ENCODE measurements at regions not wholly inside any gene's neighbourhood (a gene's known extent, or its start where the extent isn't known, plus 50 kb on each side); places are given as distances from the start of the nearest gene placed in this dataset.

DNA sequence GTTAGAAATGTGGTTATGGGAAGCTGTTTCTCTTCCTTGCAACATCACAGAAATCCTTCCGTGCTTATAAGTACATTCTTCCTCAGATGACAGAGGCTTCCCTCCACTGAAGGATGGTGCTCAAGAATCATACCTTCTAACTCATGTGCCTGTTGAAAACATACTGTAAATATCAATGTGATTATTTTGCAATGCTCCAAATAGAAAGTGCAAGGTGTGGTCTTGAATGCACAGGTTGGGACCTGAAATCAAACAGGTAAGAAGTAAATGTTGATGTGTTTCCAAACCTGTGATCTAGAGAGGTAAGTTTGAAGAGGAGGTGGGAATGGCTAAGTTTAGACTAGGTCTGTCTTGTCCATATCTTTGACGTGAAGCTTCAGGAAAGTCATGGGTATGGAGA, 87.7 kb downstream of the ZNF518B start:
- Histone ChIP-seq H3K36me3 (ENCODE audit: control insufficient read depth in 2 of 3, insufficient read depth in 3 of 3, low read length in 3 of 3) (no peaks in the 10 kb centered on the region), H3K27ac (ENCODE audit: low read depth in 2 of 2, low read length in 2 of 2) (no peak overlapping the region), H3K9ac (ENCODE audit: low read length in 3 of 3) (no peak overlapping the region), H3K27me3 (ENCODE audit: control insufficient read depth, insufficient read depth, low read length) (no peaks in the 10 kb centered on the region), H3K9me3 (ENCODE audit: control insufficient read depth in 2 of 3, insufficient read depth in 1 of 3, low read length in 3 of 3) (no peaks in the 10 kb centered on the region), H3K4me1 (ENCODE audit: control insufficient read depth in 2 of 3, insufficient read depth in 2 of 3, low read depth in 1 of 3, low read length in 3 of 3) (no peaks in the 10 kb centered on the region), H3K4me3 (ENCODE audit: low read length in 3 of 3) (no peak overlapping the region)
- no peak for DNase-seq
- intact Hi-C loops (cut with DNase I), result no loop called here
- no peak for FAIRE-seq
- TF ChIP-seq, protein P1, sequence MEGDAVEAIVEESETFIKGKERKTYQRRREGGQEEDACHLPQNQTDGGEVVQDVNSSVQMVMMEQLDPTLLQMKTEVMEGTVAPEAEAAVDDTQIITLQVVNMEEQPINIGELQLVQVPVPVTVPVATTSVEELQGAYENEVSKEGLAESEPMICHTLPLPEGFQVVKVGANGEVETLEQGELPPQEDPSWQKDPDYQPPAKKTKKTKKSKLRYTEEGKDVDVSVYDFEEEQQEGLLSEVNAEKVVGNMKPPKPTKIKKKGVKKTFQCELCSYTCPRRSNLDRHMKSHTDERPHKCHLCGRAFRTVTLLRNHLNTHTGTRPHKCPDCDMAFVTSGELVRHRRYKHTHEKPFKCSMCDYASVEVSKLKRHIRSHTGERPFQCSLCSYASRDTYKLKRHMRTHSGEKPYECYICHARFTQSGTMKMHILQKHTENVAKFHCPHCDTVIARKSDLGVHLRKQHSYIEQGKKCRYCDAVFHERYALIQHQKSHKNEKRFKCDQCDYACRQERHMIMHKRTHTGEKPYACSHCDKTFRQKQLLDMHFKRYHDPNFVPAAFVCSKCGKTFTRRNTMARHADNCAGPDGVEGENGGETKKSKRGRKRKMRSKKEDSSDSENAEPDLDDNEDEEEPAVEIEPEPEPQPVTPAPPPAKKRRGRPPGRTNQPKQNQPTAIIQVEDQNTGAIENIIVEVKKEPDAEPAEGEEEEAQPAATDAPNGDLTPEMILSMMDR (IDR thresholded peaks at IDR 0.05; ENCODE audit: borderline replicate concordance, extremely low read depth, insufficient read depth), result no peak

DNA sequence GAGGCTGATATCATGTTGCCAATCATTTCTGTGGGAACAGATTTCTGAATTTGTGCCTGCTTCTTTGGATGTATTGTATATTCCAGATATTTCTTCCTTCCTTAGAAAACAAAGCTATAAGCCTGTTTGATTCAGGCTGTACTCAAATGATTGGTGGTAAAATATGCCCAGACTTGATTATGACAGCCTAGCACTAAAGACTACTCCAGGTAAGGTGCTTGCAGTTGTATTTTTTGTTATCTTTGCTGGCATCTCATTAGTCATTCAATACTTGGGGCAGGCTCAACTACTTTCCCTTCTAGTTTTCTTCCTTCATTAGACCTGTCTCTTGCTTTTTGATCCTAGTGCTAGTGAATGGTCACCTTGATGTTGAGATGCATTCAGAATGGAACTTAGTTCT, 90.6 kb downstream of the ZNF518B start:
- DNase-seq, result no peak
- Histone ChIP-seq H3K27me3 (ENCODE audit: control insufficient read depth, insufficient read depth, low read length) (no peaks in the 10 kb centered on the region), H3K9ac (ENCODE audit: low read length in 3 of 3) (no peak overlapping the region), H3K4me1 (ENCODE audit: control insufficient read depth in 2 of 3, insufficient read depth in 2 of 3, low read depth in 1 of 3, low read length in 3 of 3) (no peaks in the 10 kb centered on the region), H3K36me3 (ENCODE audit: control insufficient read depth in 2 of 3, insufficient read depth in 3 of 3, low read length in 3 of 3) (no peaks in the 10 kb centered on the region), H3K4me3 (ENCODE audit: low read length in 3 of 3) (no peak overlapping the region), H3K27ac (ENCODE audit: low read depth in 2 of 2, low read length in 2 of 2) (no peak overlapping the region), H3K9me3 (ENCODE audit: control insufficient read depth in 2 of 3, insufficient read depth in 1 of 3, low read length in 3 of 3) (no peaks in the 10 kb centered on the region)
- TF ChIP-seq, protein P1 (IDR thresholded peaks at IDR 0.05; ENCODE audit: borderline replicate concordance, extremely low read depth, insufficient read depth), result no peak
- intact Hi-C loops (cut with DNase I), result no loop called here
- FAIRE-seq, result no peak

DNA sequence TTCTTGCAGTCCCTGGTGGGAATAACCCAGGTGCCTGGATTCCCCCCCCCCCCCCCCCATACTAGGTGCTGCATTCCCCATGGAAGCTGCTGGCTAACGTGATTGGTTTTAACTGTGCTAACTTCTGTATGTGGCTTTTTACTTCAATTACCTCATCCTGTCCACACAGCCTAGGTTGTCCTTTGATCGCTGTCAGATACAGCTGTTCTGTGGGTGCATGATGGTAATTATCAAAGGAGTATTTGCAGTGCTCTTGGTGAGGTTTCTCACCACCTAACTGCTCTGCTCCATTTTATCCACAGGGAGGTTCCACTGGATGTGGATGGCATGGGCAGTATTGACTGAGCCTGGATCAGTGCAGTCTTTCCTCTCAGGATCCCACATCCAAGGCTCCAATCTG, 93.0 kb downstream of the ZNF518B start:
- TF ChIP-seq, protein P1 (IDR thresholded peaks at IDR 0.05; ENCODE audit: borderline replicate concordance, extremely low read depth, insufficient read depth), result no peak
- Histone ChIP-seq H3K9me3 (ENCODE audit: control insufficient read depth in 2 of 3, insufficient read depth in 1 of 3, low read length in 3 of 3) (no peaks in the 10 kb centered on the region), H3K4me1 (ENCODE audit: control insufficient read depth in 2 of 3, insufficient read depth in 2 of 3, low read depth in 1 of 3, low read length in 3 of 3) (no peaks in the 10 kb centered on the region), H3K36me3 (ENCODE audit: control insufficient read depth in 2 of 3, insufficient read depth in 3 of 3, low read length in 3 of 3) (no peaks in the 10 kb centered on the region), H3K27me3 (ENCODE audit: control insufficient read depth, insufficient read depth, low read length) (no peaks in the 10 kb centered on the region), H3K9ac (ENCODE audit: low read length in 3 of 3) (no peak overlapping the region), H3K27ac (ENCODE audit: low read depth in 2 of 2, low read length in 2 of 2) (no peak overlapping the region), H3K4me3 (ENCODE audit: low read length in 3 of 3) (no peak overlapping the region)
- intact Hi-C loops (cut with DNase I), result no loop called here
- FAIRE-seq (no peak), DNase-seq (no peak)

DNA sequence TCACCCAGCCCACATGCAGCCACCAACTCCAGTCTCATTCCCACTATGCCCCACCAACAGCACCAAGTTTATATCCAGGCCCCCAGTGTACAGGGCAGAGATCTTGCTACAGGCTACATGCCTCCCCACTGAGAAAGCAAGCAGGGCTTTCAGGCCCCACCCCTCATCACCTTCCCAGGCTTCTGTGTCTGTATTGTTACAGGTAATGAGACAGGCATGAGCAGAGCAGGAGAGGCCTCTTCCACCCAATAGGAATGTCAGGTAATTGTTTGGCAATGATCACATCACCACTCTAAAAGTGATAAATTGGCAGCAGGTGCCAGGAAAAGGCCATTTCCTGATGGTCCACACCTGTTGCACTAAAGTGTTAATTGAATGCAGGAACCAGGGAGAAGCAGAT, 102.5 kb downstream of the ZNF518B start:
- intact Hi-C loops (cut with DNase I), result no loop called here
- H3K4me1 ChIP-seq (ENCODE audit: control insufficient read depth in 2 of 3, insufficient read depth in 2 of 3, low read depth in 1 of 3, low read length in 3 of 3), result no peaks in the 10 kb centered on the region
- no peaks in the 10 kb centered on the region for H3K36me3 ChIP-seq (ENCODE audit: control insufficient read depth in 2 of 3, insufficient read depth in 3 of 3, low read length in 3 of 3)
- no peaks in the 10 kb centered on the region for H3K27me3 ChIP-seq (ENCODE audit: control insufficient read depth, insufficient read depth, low read length)
- no peaks in the 10 kb centered on the region for H3K9me3 ChIP-seq (ENCODE audit: control insufficient read depth in 2 of 3, insufficient read depth in 1 of 3, low read length in 3 of 3)
- no peak overlapping the region for H3K4me3 ChIP-seq (ENCODE audit: low read length in 3 of 3)
- TF ChIP-seq, protein P1 (IDR thresholded peaks at IDR 0.05; ENCODE audit: borderline replicate concordance, extremely low read depth, insufficient read depth), result no peak
- no peak overlapping the region for H3K9ac ChIP-seq (ENCODE audit: low read length in 3 of 3)
- H3K27ac ChIP-seq (ENCODE audit: low read depth in 2 of 2, low read length in 2 of 2), result no peak overlapping the region
- FAIRE-seq, result no peak
- no peak for DNase-seq
